Right renal pelvis (tissue), 4 donors: ENCODE measurements at regions not wholly inside any gene's neighbourhood (a gene's known extent, or its start where the extent isn't known, plus 50 kb on each side); places are given as distances from the start of the nearest gene placed in this dataset.
A peak's percentile ranks its signal among the peaks of the same experiment; 100 is the strongest.
"Not testable (repeated sequence)": the region's sequence is repeated elsewhere in the genome, so short reads cannot be mapped to it uniquely, and the experiment has no call there.

Experiments
- DNase-seq, 4 donors: peaks; one replicate each; pipeline ENCODE4 v3.0.0-alpha.2; 2013; ENCODE audit warnings: low read depth in 4 of 4, low spot score in 3 of 4, missing footprints in 1 of 4

- no peak for DNase-seq
Observed at GRCh38 chr17:13157656-13158055, 139.8 kb upstream of the ELAC2 start.

- no peak for DNase-seq
Observed at GRCh38 chr17:13154930-13155329, 137.1 kb upstream of the ELAC2 start.

GRCh38 chr17:13154398-13154797, 136.6 kb upstream of the ELAC2 start:
- DNase-seq: no peak

GRCh38 chr17:13153036-13153435, 135.2 kb upstream of the ELAC2 start:
- DNase-seq: no peak

- DNase-seq: no peak
Observed at GRCh38 chr17:13152501-13152900, 134.7 kb upstream of the ELAC2 start.

GRCh38 chr17:13150738-13151137, 132.9 kb upstream of the ELAC2 start:
- DNase-seq: not testable (repeated sequence)

- DNase-seq: no peak
Observed at GRCh38 chr17:13143001-13143400, 125.2 kb upstream of the ELAC2 start.

GRCh38 chr17:13140750-13141149, 122.9 kb upstream of the ELAC2 start:
- DNase-seq: no peak

- no peak for DNase-seq
Observed at GRCh38 chr17:13135506-13135905, 117.7 kb upstream of the ELAC2 start.

GRCh38 chr17:13134076-13134475, 116.2 kb upstream of the ELAC2 start:
- DNase-seq: no peak

GRCh38 chr17:13131225-13131624, 113.4 kb upstream of the ELAC2 start:
- DNase-seq: no peak

- DNase-seq: no peak
Observed at GRCh38 chr17:13129356-13129755, 111.5 kb upstream of the ELAC2 start.

- no peak for DNase-seq
Observed at GRCh38 chr17:13128676-13129075, 110.8 kb upstream of the ELAC2 start.

GRCh38 chr17:13127921-13128602, 110.2 kb upstream of the ELAC2 start:
- no peak for DNase-seq

- DNase-seq: no peak
Observed at GRCh38 chr17:13120864-13121263, 103.0 kb upstream of the ELAC2 start.

GRCh38 chr17:13118311-13118710, 100.5 kb upstream of the ELAC2 start:
- DNase-seq: no peak

- DNase-seq: no peak
Observed at GRCh38 chr17:13117616-13118015, 99.8 kb upstream of the ELAC2 start.

- peak; percentile 8 to 20 (median 14) for DNase-seq
Observed at GRCh38 chr17:13114601-13115031, 96.8 kb upstream of the ELAC2 start.

GRCh38 chr17:13113821-13114525, 96.1 kb upstream of the ELAC2 start:
- no peak for DNase-seq

- DNase-seq: no peak
Observed at GRCh38 chr17:13107676-13108235, 89.9 kb upstream of the ELAC2 start.

GRCh38 chr17:13106171-13106570, 88.3 kb upstream of the ELAC2 start:
- no peak for DNase-seq

- DNase-seq: no peak
Observed at GRCh38 chr17:13104576-13104975, 86.7 kb upstream of the ELAC2 start.
